Peyer's patch (tissue), 4 donors: ENCODE measurements at regions not wholly inside any gene's neighbourhood (a gene's known extent, or its start where the extent isn't known, plus 50 kb on each side); places are given as distances from the start of the nearest gene placed in this dataset.

Experiments used
- POLR2A ChIP-seq, 2 donors: fragments of 450-650 bp; IDR thresholded peaks; one replicate each; pipeline ENCODE4 v1.5.1; 2017; ENCODE audit warnings: antibody characterized with exemption in 2 of 2, mild to moderate bottlenecking in 2 of 2, moderate library complexity in 2 of 2
- TF ChIP-seq, protein P1 (sequence below), 6 experiments: fragments of 450-650 bp in 4 of 6; fragments of 200-600 bp in 2 of 6; sonication (generic) in 1 of 6; IDR thresholded peaks; one replicate each; pipeline ENCODE4 v1.5.1; 2017 to 2019; ENCODE audit warnings: antibody characterized with exemption in 6 of 6, mild to moderate bottlenecking in 3 of 6, moderate library complexity in 1 of 6

DNA sequence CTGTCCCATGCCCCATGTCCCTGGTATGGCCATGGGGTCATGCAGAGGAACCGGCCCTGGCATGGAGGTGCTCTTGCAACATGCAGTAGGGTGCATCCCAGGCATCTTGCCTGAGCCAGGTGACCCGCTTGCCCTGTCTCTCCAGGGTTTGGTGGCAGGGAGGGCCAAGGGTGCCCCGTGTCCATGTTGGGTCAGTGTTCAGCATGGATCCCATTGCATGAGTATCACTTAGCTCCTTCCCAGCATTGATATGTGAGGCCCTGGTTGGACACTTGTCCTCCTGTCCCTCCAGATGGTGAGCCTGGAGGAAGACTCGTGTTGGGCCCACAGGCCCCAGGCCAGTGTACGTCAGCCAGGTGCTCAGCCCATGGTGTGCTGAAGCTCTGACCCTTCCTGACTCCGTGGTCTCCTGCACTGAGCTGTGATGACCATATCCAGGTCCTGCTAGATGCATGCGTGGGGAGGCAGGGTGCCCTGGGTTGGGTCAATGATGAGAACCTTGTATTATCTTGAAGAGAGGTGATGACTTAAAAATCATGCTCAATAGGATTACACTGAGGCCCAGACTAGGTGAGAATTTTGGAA lies 205.0 kb downstream of the UBE3A start:
- no peak for TF ChIP-seq POLR2A (IDR thresholded peaks at IDR 0.05)
- TF ChIP-seq, protein P1, sequence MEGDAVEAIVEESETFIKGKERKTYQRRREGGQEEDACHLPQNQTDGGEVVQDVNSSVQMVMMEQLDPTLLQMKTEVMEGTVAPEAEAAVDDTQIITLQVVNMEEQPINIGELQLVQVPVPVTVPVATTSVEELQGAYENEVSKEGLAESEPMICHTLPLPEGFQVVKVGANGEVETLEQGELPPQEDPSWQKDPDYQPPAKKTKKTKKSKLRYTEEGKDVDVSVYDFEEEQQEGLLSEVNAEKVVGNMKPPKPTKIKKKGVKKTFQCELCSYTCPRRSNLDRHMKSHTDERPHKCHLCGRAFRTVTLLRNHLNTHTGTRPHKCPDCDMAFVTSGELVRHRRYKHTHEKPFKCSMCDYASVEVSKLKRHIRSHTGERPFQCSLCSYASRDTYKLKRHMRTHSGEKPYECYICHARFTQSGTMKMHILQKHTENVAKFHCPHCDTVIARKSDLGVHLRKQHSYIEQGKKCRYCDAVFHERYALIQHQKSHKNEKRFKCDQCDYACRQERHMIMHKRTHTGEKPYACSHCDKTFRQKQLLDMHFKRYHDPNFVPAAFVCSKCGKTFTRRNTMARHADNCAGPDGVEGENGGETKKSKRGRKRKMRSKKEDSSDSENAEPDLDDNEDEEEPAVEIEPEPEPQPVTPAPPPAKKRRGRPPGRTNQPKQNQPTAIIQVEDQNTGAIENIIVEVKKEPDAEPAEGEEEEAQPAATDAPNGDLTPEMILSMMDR (IDR thresholded peaks at IDR 0.05), result no peak
